HEK293 (cell line): ENCODE measurements at regions not wholly inside any gene's neighbourhood (a gene's known extent, or its start where the extent isn't known, plus 50 kb on each side); places are given as distances from the start of the nearest gene placed in this dataset.

Source experiments
- CTCF ChIA-PET: fragments of 350-600 bp; formaldehyde crosslinking; extraction: SDS; loops from one replicate; lab custom pipeline; 2021; ENCODE audit warnings: antibody characterized with exemption; lab: Yijun Ruan, JAX
- POLR2A ChIA-PET: fragments of 300-600 bp; formaldehyde crosslinking; extraction: SDS; loops from one replicate; lab custom pipeline; 2020; ENCODE audit warnings: antibody characterized with exemption, inconsistent platforms; lab: Yijun Ruan, JAX
- H3K27ac ChIP-seq: fragments of 200-500 bp; sonication (Bioruptor generic); 2 replicates; pipeline ENCODE4 v1.5.1; 2014; ENCODE audit warnings: low read depth, low read length, control low read depth, inconsistent platforms; ENCODE audit errors: extremely low read depth
- H3K36me3 ChIP-seq, 2 experiments: fragments of 200-500 bp in 1 of 2; sonication (Bioruptor generic) in 1 of 2; 1 replicate in 1 of 2; 2 replicates in 1 of 2; pipeline ENCODE4 v1.5.1; 2014 to 2017; ENCODE audit warnings: inconsistent platforms in 2 of 2, low read length in 2 of 2; ENCODE audit not compliant: control insufficient read depth in 2 of 2, insufficient read depth in 1 of 2
- H3K4me1 ChIP-seq: fragments of 200-500 bp; sonication (Bioruptor generic); 2 replicates; pipeline ENCODE4 v1.5.1; 2014; ENCODE audit warnings: mild to moderate bottlenecking, low read length, inconsistent platforms; ENCODE audit not compliant: control insufficient read depth, insufficient read depth
- H3K4me3 ChIP-seq: 2 replicates; pipeline ENCODE4 v1.5.1; 2011; ENCODE audit warnings: low read depth, mild to moderate bottlenecking, control low read depth, low read length, moderate library complexity
- H3K9me3 ChIP-seq: fragments of 200-500 bp; sonication (Bioruptor generic); 2 replicates; pipeline ENCODE4 v1.5.1; 2014; ENCODE audit warnings: low read depth, low read length, inconsistent platforms; ENCODE audit not compliant: control insufficient read depth, insufficient read depth
- EGR2 ChIP-seq: fragments of 450-650 bp; formaldehyde crosslinking; IDR thresholded peaks from 2 replicates; pipeline ENCODE4 v1.5.1; 2016; ENCODE audit warnings: low read depth, missing biosample characterization, missing genetic modification characterization
- GFI1B ChIP-seq: fragments of 450-650 bp; formaldehyde crosslinking; IDR thresholded peaks from 2 replicates; pipeline ENCODE4 v1.5.1; 2016; ENCODE audit warnings: missing biosample characterization, missing genetic modification characterization
- GLI4 ChIP-seq: fragments of 450-650 bp; formaldehyde crosslinking; IDR thresholded peaks from 2 replicates; pipeline ENCODE4 v1.5.1; 2016; ENCODE audit warnings: missing biosample characterization, missing genetic modification characterization
- KLF1 ChIP-seq: fragments of 450-650 bp; formaldehyde crosslinking; IDR thresholded peaks from 2 replicates; pipeline ENCODE4 v1.5.1; 2016; ENCODE audit warnings: missing biosample characterization, missing genetic modification characterization
- WT1 ChIP-seq: fragments of 450-650 bp; formaldehyde crosslinking; IDR thresholded peaks from 2 replicates; pipeline ENCODE4 v1.5.1; 2016; ENCODE audit warnings: missing biosample characterization, missing genetic modification characterization
- ZNF112 ChIP-seq: fragments of 450-650 bp; formaldehyde crosslinking; IDR thresholded peaks from 2 replicates; pipeline ENCODE4 v1.5.0; 2017; ENCODE audit warnings: missing biosample characterization, missing genetic modification characterization
- ZNF132 ChIP-seq: fragments of 450-650 bp; formaldehyde crosslinking; IDR thresholded peaks from 2 replicates; pipeline ENCODE4 v1.5.1; 2017; ENCODE audit warnings: missing biosample characterization, missing genetic modification characterization, borderline replicate concordance
- ZNF2 ChIP-seq: fragments of 450-650 bp; formaldehyde crosslinking; IDR thresholded peaks from 2 replicates; pipeline ENCODE4 v1.5.1; 2016; ENCODE audit warnings: missing biosample characterization, missing genetic modification characterization
- ZNF248 ChIP-seq: fragments of 450-650 bp; formaldehyde crosslinking; IDR thresholded peaks from 2 replicates; pipeline ENCODE4 v1.5.1; 2017; ENCODE audit warnings: missing biosample characterization, missing genetic modification characterization
- ZNF302 ChIP-seq: fragments of 450-650 bp; formaldehyde crosslinking; IDR thresholded peaks from 2 replicates; pipeline ENCODE4 v1.5.1; 2016; ENCODE audit warnings: missing biosample characterization, missing genetic modification characterization, low read depth
- ZNF311 ChIP-seq: fragments of 450-650 bp; formaldehyde crosslinking; IDR thresholded peaks from 2 replicates; pipeline ENCODE4 v1.5.1; 2017; ENCODE audit warnings: missing biosample characterization, missing genetic modification characterization, borderline replicate concordance
- ZNF426 ChIP-seq: fragments of 450-650 bp; formaldehyde crosslinking; IDR thresholded peaks from 2 replicates; pipeline ENCODE4 v1.5.1; 2017; ENCODE audit warnings: missing biosample characterization, missing genetic modification characterization, mild to moderate bottlenecking, inconsistent platforms, moderate library complexity
- ZNF501 ChIP-seq: fragments of 450-650 bp; formaldehyde crosslinking; IDR thresholded peaks from 2 replicates; pipeline ENCODE4 v1.5.1; 2016; ENCODE audit warnings: missing biosample characterization, missing genetic modification characterization
- ZNF521 ChIP-seq: fragments of 450-650 bp; formaldehyde crosslinking; IDR thresholded peaks from 2 replicates; pipeline ENCODE4 v1.5.1; 2017; ENCODE audit warnings: missing biosample characterization, mild to moderate bottlenecking, missing genetic modification characterization
- ZNF623 ChIP-seq: fragments of 450-650 bp; formaldehyde crosslinking; IDR thresholded peaks from 2 replicates; pipeline ENCODE4 v1.5.1; 2016; ENCODE audit warnings: missing biosample characterization, missing genetic modification characterization
- ZNF654 ChIP-seq: fragments of 450-650 bp; formaldehyde crosslinking; IDR thresholded peaks from 2 replicates; pipeline ENCODE4 v1.5.1; 2016; ENCODE audit warnings: low read depth, missing biosample characterization, missing genetic modification characterization
- ZNF768 ChIP-seq: fragments of 450-650 bp; formaldehyde crosslinking; IDR thresholded peaks from 2 replicates; pipeline ENCODE4 v1.5.1; 2018; ENCODE audit warnings: missing biosample characterization, mild to moderate bottlenecking, missing genetic modification characterization
- TF ChIP-seq, protein P1 (sequence below): IDR thresholded peaks from 2 replicates; pipeline ENCODE4 v1.6.1; 2011; ENCODE audit warnings: mild to moderate bottlenecking, low read depth, low read length, borderline replicate concordance
- TF ChIP-seq, protein P2 (sequence below): fragments of 450-650 bp; formaldehyde crosslinking; IDR thresholded peaks from 2 replicates; pipeline ENCODE4 v1.5.1; 2016; ENCODE audit warnings: missing biosample characterization, missing genetic modification characterization, borderline replicate concordance
- TF ChIP-seq, protein P3 (sequence below): fragments of 450-650 bp; formaldehyde crosslinking; IDR thresholded peaks from 2 replicates; pipeline ENCODE4 v1.5.1; 2016; ENCODE audit warnings: missing biosample characterization, missing genetic modification characterization

DNA sequence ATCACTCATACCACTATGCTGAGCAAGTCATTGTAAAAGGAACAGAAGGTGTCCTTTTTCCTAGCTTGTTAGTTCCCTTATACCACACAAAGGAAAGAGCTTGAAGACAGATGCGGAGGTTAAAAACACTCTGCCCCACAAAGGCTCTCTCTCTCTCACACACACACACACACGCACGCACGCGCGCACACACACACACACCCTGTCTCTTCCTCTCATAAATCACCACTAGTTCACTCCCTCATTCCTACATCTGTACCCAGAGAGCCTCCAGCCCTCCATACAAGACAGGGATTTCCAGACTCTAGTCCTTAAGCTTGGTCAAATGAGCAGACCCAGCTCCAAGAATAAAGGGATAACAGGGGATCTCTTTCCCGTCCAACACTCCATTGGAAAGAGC is 120.1 kb upstream of the THBS1 start (continued):
- TF ChIP-seq EGR2 (tag by site-specific recombination): no peak

DNA sequence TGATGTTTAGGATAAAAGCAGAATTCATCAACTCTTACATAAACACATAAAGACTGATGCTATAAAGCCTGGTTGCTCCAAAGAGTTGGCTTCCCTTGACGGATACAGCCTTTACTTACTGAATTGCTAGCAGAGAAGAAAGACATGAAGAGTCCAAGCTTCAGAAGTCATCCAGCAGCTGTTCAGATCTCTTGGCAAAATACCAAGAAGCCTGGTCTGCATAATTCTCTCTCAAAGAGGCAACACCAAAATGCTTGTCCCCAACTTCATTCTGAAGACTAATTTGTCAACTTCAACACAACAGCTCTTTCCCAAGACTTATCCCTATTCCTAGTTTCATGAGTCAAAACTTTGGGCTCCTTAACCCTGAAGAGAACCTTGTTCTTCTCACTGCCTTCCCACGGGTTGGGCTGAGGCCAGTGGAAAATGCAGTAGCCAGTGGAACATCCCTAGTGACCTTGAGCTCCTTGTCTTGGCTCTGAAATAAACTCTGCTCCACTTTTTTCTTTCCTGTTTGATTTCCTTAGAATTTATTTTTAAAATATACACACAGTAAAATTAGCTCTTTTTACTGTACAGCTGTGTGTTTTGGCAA is 119.2 kb upstream of the THBS1 start:
- Histone ChIP-seq H3K9me3 (no peaks in the 10 kb centered on the region), H3K4me1 (no peaks in the 10 kb centered on the region), H3K27ac (no peak overlapping the region), H3K4me3 (no peak overlapping the region), H3K36me3 (no peaks in the 10 kb centered on the region)
- POLR2A ChIA-PET: interaction anchor here (0.8 kb wide), 1 partner anchor 119 kb away, joined by 3 read pairs; the partner anchor contains the start of gene THBS1
- TF ChIP-seq ZNF112 (tag by site-specific recombination) (no peak), ZNF132 (tag by site-specific recombination) (no peak), GLI4 (tag by site-specific recombination) (no peak)
- TF ChIP-seq, protein P1, sequence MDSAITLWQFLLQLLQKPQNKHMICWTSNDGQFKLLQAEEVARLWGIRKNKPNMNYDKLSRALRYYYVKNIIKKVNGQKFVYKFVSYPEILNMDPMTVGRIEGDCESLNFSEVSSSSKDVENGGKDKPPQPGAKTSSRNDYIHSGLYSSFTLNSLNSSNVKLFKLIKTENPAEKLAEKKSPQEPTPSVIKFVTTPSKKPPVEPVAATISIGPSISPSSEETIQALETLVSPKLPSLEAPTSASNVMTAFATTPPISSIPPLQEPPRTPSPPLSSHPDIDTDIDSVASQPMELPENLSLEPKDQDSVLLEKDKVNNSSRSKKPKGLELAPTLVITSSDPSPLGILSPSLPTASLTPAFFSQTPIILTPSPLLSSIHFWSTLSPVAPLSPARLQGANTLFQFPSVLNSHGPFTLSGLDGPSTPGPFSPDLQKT: no peak
- CTCF ChIA-PET: interaction anchor here (1.1 kb wide), 1 partner anchor 12 kb away, joined by 3 read pairs; no protein-coding TSS in a partner anchor

DNA sequence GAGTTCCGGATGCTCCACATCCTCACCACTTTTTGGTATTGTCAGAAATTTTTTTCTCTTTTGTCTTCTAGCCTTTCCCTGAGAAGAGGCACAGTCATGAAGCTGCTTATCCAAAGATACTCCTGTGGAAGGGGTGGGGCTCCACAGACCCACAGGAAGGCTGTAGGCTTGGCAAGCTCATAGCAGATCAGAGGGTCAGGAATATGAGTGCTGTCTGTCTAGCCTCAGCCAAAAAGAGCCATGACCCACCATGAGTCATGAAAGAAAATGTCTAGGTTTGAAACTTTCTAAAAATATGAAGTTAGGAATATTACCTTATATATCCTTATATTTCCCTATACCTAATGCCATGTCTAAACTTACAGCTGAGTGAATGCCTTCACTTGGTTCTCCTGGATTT is 118.2 kb upstream of the THBS1 start:
- no peaks in the 10 kb centered on the region for H3K9me3 ChIP-seq
- no peak overlapping the region for H3K27ac ChIP-seq
- H3K36me3 ChIP-seq: no peaks in the 10 kb centered on the region
- no peak for TF ChIP-seq ZNF768 (tag by site-specific recombination)
- TF ChIP-seq ZNF654: no peak
- no peak for TF ChIP-seq ZNF521
- TF ChIP-seq KLF1: no peak
- no peak for TF ChIP-seq ZNF248 (tag by site-specific recombination)
- no peak for TF ChIP-seq ZNF426 (tag by site-specific recombination)
- no peak for TF ChIP-seq ZNF623 (tag by site-specific recombination)
- TF ChIP-seq WT1 (tag by site-specific recombination): no peak
- no peak for TF ChIP-seq ZNF302
- TF ChIP-seq, protein P2, sequence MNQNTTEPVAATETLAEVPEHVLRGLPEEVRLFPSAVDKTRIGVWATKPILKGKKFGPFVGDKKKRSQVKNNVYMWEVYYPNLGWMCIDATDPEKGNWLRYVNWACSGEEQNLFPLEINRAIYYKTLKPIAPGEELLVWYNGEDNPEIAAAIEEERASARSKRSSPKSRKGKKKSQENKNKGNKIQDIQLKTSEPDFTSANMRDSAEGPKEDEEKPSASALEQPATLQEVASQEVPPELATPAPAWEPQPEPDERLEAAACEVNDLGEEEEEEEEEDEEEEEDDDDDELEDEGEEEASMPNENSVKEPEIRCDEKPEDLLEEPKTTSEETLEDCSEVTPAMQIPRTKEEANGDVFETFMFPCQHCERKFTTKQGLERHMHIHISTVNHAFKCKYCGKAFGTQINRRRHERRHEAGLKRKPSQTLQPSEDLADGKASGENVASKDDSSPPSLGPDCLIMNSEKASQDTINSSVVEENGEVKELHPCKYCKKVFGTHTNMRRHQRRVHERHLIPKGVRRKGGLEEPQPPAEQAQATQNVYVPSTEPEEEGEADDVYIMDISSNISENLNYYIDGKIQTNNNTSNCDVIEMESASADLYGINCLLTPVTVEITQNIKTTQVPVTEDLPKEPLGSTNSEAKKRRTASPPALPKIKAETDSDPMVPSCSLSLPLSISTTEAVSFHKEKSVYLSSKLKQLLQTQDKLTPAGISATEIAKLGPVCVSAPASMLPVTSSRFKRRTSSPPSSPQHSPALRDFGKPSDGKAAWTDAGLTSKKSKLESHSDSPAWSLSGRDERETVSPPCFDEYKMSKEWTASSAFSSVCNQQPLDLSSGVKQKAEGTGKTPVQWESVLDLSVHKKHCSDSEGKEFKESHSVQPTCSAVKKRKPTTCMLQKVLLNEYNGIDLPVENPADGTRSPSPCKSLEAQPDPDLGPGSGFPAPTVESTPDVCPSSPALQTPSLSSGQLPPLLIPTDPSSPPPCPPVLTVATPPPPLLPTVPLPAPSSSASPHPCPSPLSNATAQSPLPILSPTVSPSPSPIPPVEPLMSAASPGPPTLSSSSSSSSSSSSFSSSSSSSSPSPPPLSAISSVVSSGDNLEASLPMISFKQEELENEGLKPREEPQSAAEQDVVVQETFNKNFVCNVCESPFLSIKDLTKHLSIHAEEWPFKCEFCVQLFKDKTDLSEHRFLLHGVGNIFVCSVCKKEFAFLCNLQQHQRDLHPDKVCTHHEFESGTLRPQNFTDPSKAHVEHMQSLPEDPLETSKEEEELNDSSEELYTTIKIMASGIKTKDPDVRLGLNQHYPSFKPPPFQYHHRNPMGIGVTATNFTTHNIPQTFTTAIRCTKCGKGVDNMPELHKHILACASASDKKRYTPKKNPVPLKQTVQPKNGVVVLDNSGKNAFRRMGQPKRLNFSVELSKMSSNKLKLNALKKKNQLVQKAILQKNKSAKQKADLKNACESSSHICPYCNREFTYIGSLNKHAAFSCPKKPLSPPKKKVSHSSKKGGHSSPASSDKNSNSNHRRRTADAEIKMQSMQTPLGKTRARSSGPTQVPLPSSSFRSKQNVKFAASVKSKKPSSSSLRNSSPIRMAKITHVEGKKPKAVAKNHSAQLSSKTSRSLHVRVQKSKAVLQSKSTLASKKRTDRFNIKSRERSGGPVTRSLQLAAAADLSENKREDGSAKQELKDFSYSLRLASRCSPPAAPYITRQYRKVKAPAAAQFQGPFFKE (tag by site-specific recombination): no peak
- TF ChIP-seq ZNF2 (tag by site-specific recombination): no peak
- TF ChIP-seq ZNF501 (tag by site-specific recombination): no peak
- TF ChIP-seq, protein P3, sequence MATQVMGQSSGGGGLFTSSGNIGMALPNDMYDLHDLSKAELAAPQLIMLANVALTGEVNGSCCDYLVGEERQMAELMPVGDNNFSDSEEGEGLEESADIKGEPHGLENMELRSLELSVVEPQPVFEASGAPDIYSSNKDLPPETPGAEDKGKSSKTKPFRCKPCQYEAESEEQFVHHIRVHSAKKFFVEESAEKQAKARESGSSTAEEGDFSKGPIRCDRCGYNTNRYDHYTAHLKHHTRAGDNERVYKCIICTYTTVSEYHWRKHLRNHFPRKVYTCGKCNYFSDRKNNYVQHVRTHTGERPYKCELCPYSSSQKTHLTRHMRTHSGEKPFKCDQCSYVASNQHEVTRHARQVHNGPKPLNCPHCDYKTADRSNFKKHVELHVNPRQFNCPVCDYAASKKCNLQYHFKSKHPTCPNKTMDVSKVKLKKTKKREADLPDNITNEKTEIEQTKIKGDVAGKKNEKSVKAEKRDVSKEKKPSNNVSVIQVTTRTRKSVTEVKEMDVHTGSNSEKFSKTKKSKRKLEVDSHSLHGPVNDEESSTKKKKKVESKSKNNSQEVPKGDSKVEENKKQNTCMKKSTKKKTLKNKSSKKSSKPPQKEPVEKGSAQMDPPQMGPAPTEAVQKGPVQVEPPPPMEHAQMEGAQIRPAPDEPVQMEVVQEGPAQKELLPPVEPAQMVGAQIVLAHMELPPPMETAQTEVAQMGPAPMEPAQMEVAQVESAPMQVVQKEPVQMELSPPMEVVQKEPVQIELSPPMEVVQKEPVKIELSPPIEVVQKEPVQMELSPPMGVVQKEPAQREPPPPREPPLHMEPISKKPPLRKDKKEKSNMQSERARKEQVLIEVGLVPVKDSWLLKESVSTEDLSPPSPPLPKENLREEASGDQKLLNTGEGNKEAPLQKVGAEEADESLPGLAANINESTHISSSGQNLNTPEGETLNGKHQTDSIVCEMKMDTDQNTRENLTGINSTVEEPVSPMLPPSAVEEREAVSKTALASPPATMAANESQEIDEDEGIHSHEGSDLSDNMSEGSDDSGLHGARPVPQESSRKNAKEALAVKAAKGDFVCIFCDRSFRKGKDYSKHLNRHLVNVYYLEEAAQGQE: no peak
- no peak for TF ChIP-seq ZNF311 (tag by site-specific recombination)
- TF ChIP-seq GFI1B (tag by site-specific recombination): no peak
- H3K4me1 ChIP-seq: no peaks in the 10 kb centered on the region
- CTCF ChIA-PET: interaction anchor here (1.1 kb wide), 1 partner anchor 11 kb away, joined by 3 read pairs; no protein-coding TSS in a partner anchor
- POLR2A ChIA-PET: no interaction called here
- no peak overlapping the region for H3K4me3 ChIP-seq
